ENCODE measurements at regions not wholly inside any gene's neighbourhood (a gene's known extent, or its start where the extent isn't known, plus 50 kb on each side); places are given as distances from the start of the nearest gene placed in this dataset.

GRCh38 chr19:30646806-30647205, 274.6 kb downstream of the ZNF536 start:
- DNase-seq: no peak

GRCh38 chr19:30645946-30646577, 273.9 kb downstream of the ZNF536 start:
- DNase-seq: no peak

GRCh38 chr19:30640252-30640965, 268.2 kb downstream of the ZNF536 start:
- DNase-seq: no peak

GRCh38 chr19:30638889-30639288, 266.7 kb downstream of the ZNF536 start:
- no peak for DNase-seq

- no peak for DNase-seq
Measured at GRCh38 chr19:30637926-30638325, 265.7 kb downstream of the ZNF536 start.

DNA sequence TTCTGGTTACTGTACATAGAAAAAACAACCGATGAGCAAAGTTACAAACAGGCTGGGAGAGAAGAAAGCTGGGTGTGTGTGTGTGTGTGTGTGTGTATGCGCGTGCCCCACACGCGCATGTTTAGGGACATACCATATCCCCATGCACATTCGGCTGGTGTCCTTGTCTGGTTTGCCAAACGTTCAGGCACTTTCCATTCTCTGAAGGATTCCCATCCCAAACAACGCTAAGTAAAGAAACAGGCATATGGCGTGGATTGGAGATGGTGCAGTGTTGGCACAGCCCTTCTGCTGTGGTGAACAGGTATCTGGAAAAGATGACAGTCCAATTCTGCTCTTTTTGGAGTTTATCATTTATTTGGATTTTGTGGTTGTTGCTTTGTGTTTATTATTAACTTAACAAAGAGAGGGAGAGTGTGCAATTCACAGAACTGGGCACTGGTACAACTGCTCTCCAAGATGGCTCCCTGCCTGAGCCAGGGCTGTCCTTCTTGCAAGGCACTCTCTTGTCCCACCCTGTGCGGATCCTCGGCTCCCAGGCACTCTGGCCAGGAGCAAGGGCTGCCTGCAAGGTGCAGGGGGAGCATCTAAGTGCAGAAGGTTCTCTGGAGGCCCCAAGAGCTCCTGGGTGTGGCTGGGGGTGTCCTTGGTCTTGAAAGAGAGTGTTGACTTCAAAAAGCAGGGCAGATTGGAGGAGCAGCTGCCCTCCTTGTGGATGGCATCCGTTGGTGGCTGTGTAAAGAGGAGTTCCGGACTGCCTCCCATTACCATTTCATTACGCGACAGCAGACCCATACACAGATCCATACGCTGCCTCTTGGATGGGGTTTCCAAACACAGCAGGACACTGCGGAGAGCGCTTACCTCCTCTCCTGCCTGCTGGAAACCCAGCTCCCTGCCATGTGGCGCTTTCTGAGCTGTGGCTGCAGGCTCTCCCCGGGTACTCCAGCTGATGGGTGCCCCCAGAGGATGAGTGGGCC, 263.1 kb downstream of the ZNF536 start:
- no peak for DNase-seq

DNA sequence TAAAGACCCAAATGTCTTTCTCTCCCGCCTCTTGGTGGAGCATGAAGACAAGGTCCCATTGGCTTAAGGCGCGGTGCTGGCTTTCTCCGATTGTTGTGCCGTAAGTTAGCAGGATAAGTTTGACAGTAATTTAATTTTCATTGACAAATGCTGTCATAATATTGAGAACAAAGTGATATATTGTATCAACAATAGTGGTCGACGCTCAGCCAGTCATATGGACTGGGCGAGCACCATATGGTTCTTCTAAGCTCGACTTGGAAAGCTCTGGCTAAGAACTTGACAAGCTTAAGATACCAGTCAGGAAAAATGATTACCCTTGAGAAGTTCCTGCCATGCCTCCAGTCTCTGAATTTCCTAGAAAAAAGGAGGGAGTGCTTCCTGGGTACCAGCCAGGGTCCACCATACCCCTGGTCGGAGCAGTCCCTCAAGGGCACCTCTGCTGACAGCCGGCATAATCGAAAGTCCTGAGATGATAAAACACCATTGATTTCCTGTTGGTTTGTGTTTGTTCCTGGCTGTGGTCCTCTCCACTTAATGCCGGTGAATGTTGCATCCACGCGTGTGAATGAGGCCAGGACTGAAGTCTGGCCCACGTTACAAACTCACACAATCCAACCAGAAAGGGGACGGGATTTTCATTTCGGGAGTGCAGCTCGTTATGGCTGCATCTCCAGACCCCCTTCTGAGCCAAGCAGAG, 262.1 kb downstream of the ZNF536 start:
- DNase-seq: no peak

GRCh38 chr19:30631033-30631370, 258.8 kb downstream of the ZNF536 start:
- no peak for DNase-seq

DNA sequence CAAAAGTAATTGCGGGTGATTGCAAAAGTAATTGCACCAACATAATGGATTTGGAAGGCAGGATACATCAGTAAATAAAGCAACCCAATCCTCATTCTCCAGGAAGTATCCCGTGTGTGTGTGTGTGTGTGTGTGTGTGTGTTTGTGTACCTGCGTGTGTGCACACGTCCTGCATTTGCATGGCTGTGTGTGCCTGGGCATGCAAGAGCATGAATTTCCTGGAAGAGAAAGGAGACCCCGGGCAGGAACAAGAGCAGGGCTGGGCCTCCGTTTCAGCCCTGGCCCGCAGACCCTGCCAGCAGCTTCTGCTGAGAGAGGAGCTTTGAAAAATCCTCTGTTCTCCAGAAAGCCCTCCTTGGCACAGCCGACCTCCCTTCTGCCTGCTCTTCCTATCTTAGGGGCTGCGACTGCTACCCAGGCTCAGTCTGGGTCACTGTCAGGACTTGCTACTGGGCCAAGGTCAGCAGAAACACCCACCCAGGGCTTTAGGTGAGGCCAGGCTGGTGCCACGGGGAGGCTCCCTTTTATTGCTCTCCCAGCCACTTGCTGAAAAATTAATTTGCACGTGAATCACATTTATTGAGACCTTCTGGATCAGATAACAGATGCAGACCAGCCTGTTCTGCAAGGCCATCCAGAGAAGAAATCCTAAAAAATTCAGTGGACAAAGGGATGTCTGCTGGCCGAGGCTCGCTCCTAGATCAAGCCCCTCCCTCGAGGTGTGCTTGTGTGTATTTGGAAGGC, 258.3 kb downstream of the ZNF536 start:
- no peak for DNase-seq

DNA sequence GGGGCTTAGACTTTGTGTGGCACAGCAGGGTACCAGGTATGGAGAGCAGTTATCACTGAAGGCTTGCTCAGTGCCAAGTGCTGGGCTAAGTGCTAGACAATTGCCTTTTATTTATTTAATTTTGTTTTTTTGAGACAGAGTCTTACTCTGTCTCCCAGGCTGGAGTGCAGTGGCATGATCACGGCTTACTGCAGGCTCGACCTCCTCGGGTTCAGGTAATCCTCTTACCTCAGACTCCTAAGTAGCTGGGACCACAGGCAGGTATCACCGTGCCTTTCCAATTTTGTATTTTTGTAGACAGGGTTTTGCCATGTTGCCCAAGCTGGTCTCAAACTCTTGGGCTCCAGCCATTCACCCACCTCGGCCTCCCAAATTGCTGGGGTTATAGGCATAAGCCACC, 256.9 kb downstream of the ZNF536 start:
- no peak for DNase-seq

DNA sequence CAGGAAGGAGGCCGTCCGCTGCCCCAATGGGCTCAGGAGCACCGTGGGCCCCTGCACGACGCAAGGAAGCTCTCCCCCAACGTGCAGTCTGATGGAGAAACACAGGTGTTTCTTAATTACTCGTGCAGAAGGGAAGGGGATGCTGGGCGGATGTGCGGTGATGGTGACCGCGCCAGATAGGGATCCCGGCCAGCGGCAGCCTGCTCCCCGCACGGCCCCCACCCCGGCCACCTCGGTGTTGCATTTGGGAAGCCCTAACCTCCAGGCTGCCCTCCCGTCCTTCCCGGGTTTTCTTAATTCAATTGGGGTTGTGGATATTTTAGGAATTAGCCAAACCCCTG, 254.4 kb downstream of the ZNF536 start:
- no peak for DNase-seq

- no peak for DNase-seq
Measured at GRCh38 chr19:30625947-30626625, 253.9 kb downstream of the ZNF536 start.

DNA sequence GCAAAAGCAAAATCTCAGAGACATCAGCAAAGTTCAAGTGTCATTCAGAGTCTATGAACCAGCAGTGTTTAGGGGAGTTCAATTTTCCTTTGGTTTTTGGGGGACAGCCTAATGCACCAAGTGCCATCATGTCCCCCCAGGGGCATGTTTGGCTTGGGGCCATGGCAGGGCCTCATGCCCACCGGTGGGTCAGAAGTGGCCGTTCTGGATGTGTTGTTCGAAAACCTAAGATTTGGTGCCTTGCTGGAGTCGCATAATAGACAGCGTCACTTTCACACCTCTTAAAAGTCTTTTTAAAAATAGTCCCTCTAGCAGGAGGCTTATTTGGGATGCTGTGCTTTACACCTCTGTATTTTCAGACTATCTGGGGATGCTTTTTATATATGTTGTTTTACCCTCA, 250.1 kb downstream of the ZNF536 start:
- no peak for DNase-seq

DNA sequence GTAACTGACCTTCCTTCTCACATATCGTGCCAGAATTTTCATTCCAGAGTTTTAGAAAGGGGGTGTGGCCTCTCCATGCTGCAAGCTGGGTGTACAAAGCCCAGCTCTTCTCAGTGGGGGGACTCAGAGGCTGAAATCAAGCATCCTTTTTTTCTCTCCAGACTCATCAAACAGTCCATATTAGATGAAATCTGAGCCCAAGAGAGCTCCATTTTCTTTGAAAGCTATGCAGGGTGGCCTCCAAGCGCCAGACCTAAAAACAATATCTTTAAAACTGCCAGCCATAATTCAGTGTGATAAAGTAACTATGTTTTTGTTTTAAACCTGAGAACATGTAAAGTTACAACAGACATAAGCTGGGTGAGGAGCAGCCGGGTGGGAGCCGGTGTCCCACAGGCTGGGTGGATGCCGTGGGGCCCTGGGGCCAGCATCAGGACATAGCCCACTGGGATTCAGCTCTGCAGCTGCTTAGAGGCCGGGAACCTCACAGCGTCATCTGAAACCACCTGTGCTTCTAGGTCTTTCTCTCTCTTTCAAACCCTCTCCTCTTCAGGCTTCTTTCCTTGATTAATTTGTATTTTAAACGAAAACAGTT, 249.2 kb downstream of the ZNF536 start:
- DNase-seq: no peak

DNA sequence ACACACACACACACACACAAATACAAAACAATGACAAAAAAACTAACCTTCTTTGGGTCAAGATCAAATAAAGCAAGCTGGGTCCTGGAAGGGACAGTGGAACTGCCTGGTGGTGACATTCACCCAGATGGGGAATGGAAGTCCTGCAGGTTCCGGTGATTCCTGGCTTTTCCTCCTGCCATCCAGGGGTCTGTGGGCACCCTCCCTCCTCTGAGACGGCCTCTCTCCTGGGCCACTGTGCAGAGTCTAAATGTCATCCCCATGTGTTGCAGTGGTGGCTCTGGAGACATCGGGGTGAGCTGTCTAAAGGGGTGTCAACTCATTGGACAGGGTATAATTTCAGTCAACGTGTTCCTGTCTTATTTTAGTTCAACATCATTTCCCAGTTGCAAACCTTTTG, 248.2 kb downstream of the ZNF536 start:
- no peak for DNase-seq

DNA sequence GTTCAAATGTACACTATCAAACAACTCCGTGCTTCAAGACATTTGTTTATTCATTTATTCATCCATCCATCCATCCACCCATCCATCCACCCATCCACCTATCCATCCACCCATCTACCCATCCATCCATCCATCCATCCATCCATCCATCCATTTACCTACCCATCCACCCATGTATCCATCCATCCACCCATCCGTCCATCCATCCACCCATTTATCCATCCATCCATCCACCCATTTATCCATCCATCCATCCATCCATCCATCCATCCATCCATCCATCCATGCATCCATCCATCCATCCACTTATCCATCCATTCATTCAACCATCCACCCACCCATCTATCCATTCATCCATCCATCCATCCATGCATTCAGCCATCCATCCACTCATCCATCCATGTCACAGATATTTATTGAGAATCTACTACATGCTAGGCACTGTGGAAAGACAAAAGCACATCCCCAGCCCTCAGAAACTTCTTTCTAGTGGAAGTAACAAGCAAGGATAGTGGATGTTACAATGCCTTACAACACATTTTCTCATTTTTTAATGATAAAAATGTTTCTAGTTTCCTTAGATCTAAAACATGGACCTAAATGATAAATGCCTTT, 237.6 kb downstream of the ZNF536 start:
- DNase-seq: no peak

- no peak for DNase-seq
Measured at GRCh38 chr19:30608471-30608870, 236.3 kb downstream of the ZNF536 start.
